ENCODE measurements at regions not wholly inside any gene's neighbourhood (a gene's known extent, or its start where the extent isn't known, plus 50 kb on each side); places are given as distances from the start of the nearest gene placed in this dataset.
"Not testable (repeated sequence)": the region's sequence is repeated elsewhere in the genome, so short reads cannot be mapped to it uniquely, and the experiment has no call there.

- no peaks in the 10 kb centered on the region for H3K79me2 ChIP-seq (replicated peaks; ENCODE audit: insufficient read depth, low read length)
- H3K36me3 ChIP-seq (ENCODE audit: insufficient read depth, low read length) = no peaks in the 10 kb centered on the region
- H3K9me2 ChIP-seq (ENCODE audit: insufficient read depth, low read length) = no peaks in the 10 kb centered on the region
- H3K27ac ChIP-seq (ENCODE audit: low read length) = no peak overlapping the region
- no peaks in the 10 kb centered on the region for H3K27me3 ChIP-seq (ENCODE audit: insufficient read depth, low read depth, low read length)
- no peaks in the 10 kb centered on the region for H3K9me3 ChIP-seq (ENCODE audit: low read length)
- no peaks in the 10 kb centered on the region for H4K20me1 ChIP-seq (ENCODE audit: insufficient read depth)
- no peak overlapping the region for H3K4me3 ChIP-seq (ENCODE audit: low read length)
- TF ChIP-seq, protein P1, sequence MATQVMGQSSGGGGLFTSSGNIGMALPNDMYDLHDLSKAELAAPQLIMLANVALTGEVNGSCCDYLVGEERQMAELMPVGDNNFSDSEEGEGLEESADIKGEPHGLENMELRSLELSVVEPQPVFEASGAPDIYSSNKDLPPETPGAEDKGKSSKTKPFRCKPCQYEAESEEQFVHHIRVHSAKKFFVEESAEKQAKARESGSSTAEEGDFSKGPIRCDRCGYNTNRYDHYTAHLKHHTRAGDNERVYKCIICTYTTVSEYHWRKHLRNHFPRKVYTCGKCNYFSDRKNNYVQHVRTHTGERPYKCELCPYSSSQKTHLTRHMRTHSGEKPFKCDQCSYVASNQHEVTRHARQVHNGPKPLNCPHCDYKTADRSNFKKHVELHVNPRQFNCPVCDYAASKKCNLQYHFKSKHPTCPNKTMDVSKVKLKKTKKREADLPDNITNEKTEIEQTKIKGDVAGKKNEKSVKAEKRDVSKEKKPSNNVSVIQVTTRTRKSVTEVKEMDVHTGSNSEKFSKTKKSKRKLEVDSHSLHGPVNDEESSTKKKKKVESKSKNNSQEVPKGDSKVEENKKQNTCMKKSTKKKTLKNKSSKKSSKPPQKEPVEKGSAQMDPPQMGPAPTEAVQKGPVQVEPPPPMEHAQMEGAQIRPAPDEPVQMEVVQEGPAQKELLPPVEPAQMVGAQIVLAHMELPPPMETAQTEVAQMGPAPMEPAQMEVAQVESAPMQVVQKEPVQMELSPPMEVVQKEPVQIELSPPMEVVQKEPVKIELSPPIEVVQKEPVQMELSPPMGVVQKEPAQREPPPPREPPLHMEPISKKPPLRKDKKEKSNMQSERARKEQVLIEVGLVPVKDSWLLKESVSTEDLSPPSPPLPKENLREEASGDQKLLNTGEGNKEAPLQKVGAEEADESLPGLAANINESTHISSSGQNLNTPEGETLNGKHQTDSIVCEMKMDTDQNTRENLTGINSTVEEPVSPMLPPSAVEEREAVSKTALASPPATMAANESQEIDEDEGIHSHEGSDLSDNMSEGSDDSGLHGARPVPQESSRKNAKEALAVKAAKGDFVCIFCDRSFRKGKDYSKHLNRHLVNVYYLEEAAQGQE (IDR thresholded peaks at IDR 0.05; ENCODE audit: borderline replicate concordance) = no peak
- TF ChIP-seq EP300 (conservative IDR thresholded peaks at IDR 0.05; ENCODE audit: poor library complexity, severe bottlenecking) (no peak), EZH2 (IDR thresholded peaks at IDR 0.05; ENCODE audit: borderline replicate concordance, insufficient read depth, low read length, poor library complexity, severe bottlenecking) (no peak), POLR2AphosphoS5 (IDR thresholded peaks at IDR 0.05) (no peak), MXI1 (conservative IDR thresholded peaks at IDR 0.05; ENCODE audit: poor library complexity, severe bottlenecking) (no peak), TAF1 (IDR thresholded peaks at IDR 0.05; ENCODE audit: low read depth) (no peak), SMC3 (conservative IDR thresholded peaks at IDR 0.05; ENCODE audit: poor library complexity) (no peak), RAD21 (conservative IDR thresholded peaks at IDR 0.05) (no peak)
- TF ChIP-seq, protein P2, sequence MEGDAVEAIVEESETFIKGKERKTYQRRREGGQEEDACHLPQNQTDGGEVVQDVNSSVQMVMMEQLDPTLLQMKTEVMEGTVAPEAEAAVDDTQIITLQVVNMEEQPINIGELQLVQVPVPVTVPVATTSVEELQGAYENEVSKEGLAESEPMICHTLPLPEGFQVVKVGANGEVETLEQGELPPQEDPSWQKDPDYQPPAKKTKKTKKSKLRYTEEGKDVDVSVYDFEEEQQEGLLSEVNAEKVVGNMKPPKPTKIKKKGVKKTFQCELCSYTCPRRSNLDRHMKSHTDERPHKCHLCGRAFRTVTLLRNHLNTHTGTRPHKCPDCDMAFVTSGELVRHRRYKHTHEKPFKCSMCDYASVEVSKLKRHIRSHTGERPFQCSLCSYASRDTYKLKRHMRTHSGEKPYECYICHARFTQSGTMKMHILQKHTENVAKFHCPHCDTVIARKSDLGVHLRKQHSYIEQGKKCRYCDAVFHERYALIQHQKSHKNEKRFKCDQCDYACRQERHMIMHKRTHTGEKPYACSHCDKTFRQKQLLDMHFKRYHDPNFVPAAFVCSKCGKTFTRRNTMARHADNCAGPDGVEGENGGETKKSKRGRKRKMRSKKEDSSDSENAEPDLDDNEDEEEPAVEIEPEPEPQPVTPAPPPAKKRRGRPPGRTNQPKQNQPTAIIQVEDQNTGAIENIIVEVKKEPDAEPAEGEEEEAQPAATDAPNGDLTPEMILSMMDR (IDR thresholded peaks at IDR 0.05; ENCODE audit: poor library complexity, severe bottlenecking) = no peak
- H3F3A ChIP-seq (ENCODE audit: insufficient read depth, low read length, poor library complexity, severe bottlenecking) = no peaks in the 10 kb centered on the region
- no peak overlapping the region for H3K4me2 ChIP-seq (ENCODE audit: low read length)
- no peak overlapping the region for H3K9ac ChIP-seq (ENCODE audit: low read length)
- no peak overlapping the region for H2AFZ ChIP-seq (ENCODE audit: low read depth, low read length)
Observed at GRCh38 chr12:33771889-33772288, 250.4 kb upstream of the ALG10 start.

GRCh38 chr12:33773091-33773490, 249.2 kb upstream of the ALG10 start:
- not testable (repeated sequence) for H4K20me1 ChIP-seq (ENCODE audit: insufficient read depth); H3K9ac ChIP-seq (ENCODE audit: low read length); H3K9me3 ChIP-seq (ENCODE audit: low read length); H3K4me2 ChIP-seq (ENCODE audit: low read length); H3K27me3 ChIP-seq (ENCODE audit: insufficient read depth, low read depth, low read length); H3K79me2 ChIP-seq (replicated peaks; ENCODE audit: insufficient read depth, low read length); H2AFZ ChIP-seq (ENCODE audit: low read depth, low read length); H3K4me3 ChIP-seq (ENCODE audit: low read length); H3K27ac ChIP-seq (ENCODE audit: low read length); H3K9me2 ChIP-seq (ENCODE audit: insufficient read depth, low read length); H3K36me3 ChIP-seq (ENCODE audit: insufficient read depth, low read length); H3F3A ChIP-seq (ENCODE audit: insufficient read depth, low read length, poor library complexity, severe bottlenecking)

- TF ChIP-seq RAD21 (conservative IDR thresholded peaks at IDR 0.05) (no peak), MXI1 (conservative IDR thresholded peaks at IDR 0.05; ENCODE audit: poor library complexity, severe bottlenecking) (no peak), SMC3 (conservative IDR thresholded peaks at IDR 0.05; ENCODE audit: poor library complexity) (no peak), EP300 (conservative IDR thresholded peaks at IDR 0.05; ENCODE audit: poor library complexity, severe bottlenecking) (no peak), TAF1 (IDR thresholded peaks at IDR 0.05; ENCODE audit: low read depth) (no peak), EZH2 (IDR thresholded peaks at IDR 0.05; ENCODE audit: borderline replicate concordance, insufficient read depth, low read length, poor library complexity, severe bottlenecking) (no peak), POLR2AphosphoS5 (IDR thresholded peaks at IDR 0.05) (no peak)
- TF ChIP-seq, protein P1 (IDR thresholded peaks at IDR 0.05; ENCODE audit: borderline replicate concordance) = no peak
- TF ChIP-seq, protein P2 (IDR thresholded peaks at IDR 0.05; ENCODE audit: poor library complexity, severe bottlenecking) = no peak
- no peak overlapping the region for H2AFZ ChIP-seq (ENCODE audit: low read depth, low read length)
- no peak overlapping the region for H3K4me3 ChIP-seq (ENCODE audit: low read length)
- H3K9ac ChIP-seq (ENCODE audit: low read length) = no peak overlapping the region
- H3K79me2 ChIP-seq (replicated peaks; ENCODE audit: insufficient read depth, low read length) = no peaks in the 10 kb centered on the region
- H4K20me1 ChIP-seq (ENCODE audit: insufficient read depth) = no peaks in the 10 kb centered on the region
- no peaks in the 10 kb centered on the region for H3F3A ChIP-seq (ENCODE audit: insufficient read depth, low read length, poor library complexity, severe bottlenecking)
- no peaks in the 10 kb centered on the region for H3K36me3 ChIP-seq (ENCODE audit: insufficient read depth, low read length)
- no peak overlapping the region for H3K4me2 ChIP-seq (ENCODE audit: low read length)
- H3K9me3 ChIP-seq (ENCODE audit: low read length) = no peaks in the 10 kb centered on the region
- H3K9me2 ChIP-seq (ENCODE audit: insufficient read depth, low read length) = no peaks in the 10 kb centered on the region
- no peaks in the 10 kb centered on the region for H3K27me3 ChIP-seq (ENCODE audit: insufficient read depth, low read depth, low read length)
- H3K27ac ChIP-seq (ENCODE audit: low read length) = no peak overlapping the region
Observed at GRCh38 chr12:33786532-33786931, 235.8 kb upstream of the ALG10 start.

Measured in neural cell (in vitro differentiated cells).